ENCODE measurements at regions not wholly inside any gene's neighbourhood (a gene's known extent, or its start where the extent isn't known, plus 50 kb on each side); places are given as distances from the start of the nearest gene placed in this dataset.

- DNase-seq: no peak
Observed at GRCh38 chr12:58540480-58541299, 379.6 kb downstream of the LRIG3 start.

GRCh38 chr12:58541300-58541690, 379.0 kb downstream of the LRIG3 start:
- DNase-seq: no peak

- DNase-seq: no peak
Observed at GRCh38 chr12:58544281-58544680, 376.0 kb downstream of the LRIG3 start.

- DNase-seq: no peak
Observed at GRCh38 chr12:58547217-58547616, 373.1 kb downstream of the LRIG3 start.

- DNase-seq: no peak
Observed at GRCh38 chr12:58548801-58549200, 371.5 kb downstream of the LRIG3 start.

- DNase-seq: no peak
Observed at GRCh38 chr12:58554522-58555157, 365.7 kb downstream of the LRIG3 start.

GRCh38 chr12:58557171-58557570, 363.1 kb downstream of the LRIG3 start:
- no peak for DNase-seq

- DNase-seq: no peak
Observed at GRCh38 chr12:58557661-58558060, 362.6 kb downstream of the LRIG3 start.

GRCh38 chr12:58563621-58564020, 356.7 kb downstream of the LRIG3 start:
- DNase-seq: no peak

GRCh38 chr12:58564721-58565120, 355.6 kb downstream of the LRIG3 start:
- DNase-seq: no peak

GRCh38 chr12:58566599-58566998, 353.7 kb downstream of the LRIG3 start:
- no peak for DNase-seq

- no peak for DNase-seq
Observed at GRCh38 chr12:58567189-58567588, 353.1 kb downstream of the LRIG3 start.

- no peak for DNase-seq
Observed at GRCh38 chr12:58570411-58570810, 349.9 kb downstream of the LRIG3 start.

GRCh38 chr12:58575256-58575655, 345.0 kb downstream of the LRIG3 start:
- DNase-seq: no peak

GRCh38 chr12:58576081-58576480, 344.2 kb downstream of the LRIG3 start:
- no peak for DNase-seq

- DNase-seq: no peak
Observed at GRCh38 chr12:58576916-58577315, 343.4 kb downstream of the LRIG3 start.

- DNase-seq: no peak
Observed at GRCh38 chr12:58580095-58580494, 340.2 kb downstream of the LRIG3 start.

- DNase-seq: no peak
Observed at GRCh38 chr12:58583529-58583928, 336.8 kb downstream of the LRIG3 start.

- DNase-seq: no peak
Observed at GRCh38 chr12:58583940-58584339, 336.4 kb downstream of the LRIG3 start.

- no peak for DNase-seq
Observed at GRCh38 chr12:58584880-58585279, 335.4 kb downstream of the LRIG3 start.

GRCh38 chr12:58586762-58587161, 333.5 kb downstream of the LRIG3 start:
- no peak for DNase-seq

GRCh38 chr12:58588770-58589169, 331.5 kb downstream of the LRIG3 start:
- no peak for DNase-seq

GRCh38 chr12:58592475-58593207, 327.7 kb downstream of the LRIG3 start:
- no peak for DNase-seq

Data from inflammatory macrophage treated with lipopolysaccharide for 4 hours (primary cell).